Ectodermal cell (in vitro differentiated cells): ENCODE measurements at regions not wholly inside any gene's neighbourhood (a gene's known extent, or its start where the extent isn't known, plus 50 kb on each side); places are given as distances from the start of the nearest gene placed in this dataset.

Experiments used
- H3K27ac ChIP-seq: 2 replicates; pipeline ENCODE4 v1.7.0; 2013; ENCODE audit warnings: mild to moderate bottlenecking, low read depth, low read length; ENCODE audit not compliant: insufficient read depth, poor library complexity, severe bottlenecking
- H3K27me3 ChIP-seq: 2 replicates; pipeline ENCODE4 v1.7.0; 2013; ENCODE audit warnings: mild to moderate bottlenecking, low read length; ENCODE audit not compliant: insufficient read depth, control insufficient read depth, poor library complexity, severe bottlenecking
- H3K36me3 ChIP-seq: one replicate; pipeline ENCODE4 v1.7.0; 2013; ENCODE audit warnings: low read length; ENCODE audit not compliant: control insufficient read depth, insufficient read depth
- H3K4me1 ChIP-seq: one replicate; pipeline ENCODE4 v1.7.0; 2013; ENCODE audit warnings: low read length; ENCODE audit not compliant: control insufficient read depth, insufficient read depth
- H3K4me3 ChIP-seq: 2 replicates; pipeline ENCODE4 v1.7.0; 2013; ENCODE audit warnings: low read depth, low read length, control low read depth; ENCODE audit not compliant: insufficient read depth
- H3K9me3 ChIP-seq: 2 replicates; pipeline ENCODE4 v1.7.0; 2013; ENCODE audit warnings: mild to moderate bottlenecking, low read length, moderate library complexity; ENCODE audit not compliant: control insufficient read depth
- WGBS, 2 experiments: methylation state at CpG; one replicate each; pipeline ENCODE4 v1.1.7; 2013; ENCODE audit warnings: missing lambda C conversion rate in 2 of 2; 5-methylcytosine and 5-hydroxymethylcytosine counted together

DNA sequence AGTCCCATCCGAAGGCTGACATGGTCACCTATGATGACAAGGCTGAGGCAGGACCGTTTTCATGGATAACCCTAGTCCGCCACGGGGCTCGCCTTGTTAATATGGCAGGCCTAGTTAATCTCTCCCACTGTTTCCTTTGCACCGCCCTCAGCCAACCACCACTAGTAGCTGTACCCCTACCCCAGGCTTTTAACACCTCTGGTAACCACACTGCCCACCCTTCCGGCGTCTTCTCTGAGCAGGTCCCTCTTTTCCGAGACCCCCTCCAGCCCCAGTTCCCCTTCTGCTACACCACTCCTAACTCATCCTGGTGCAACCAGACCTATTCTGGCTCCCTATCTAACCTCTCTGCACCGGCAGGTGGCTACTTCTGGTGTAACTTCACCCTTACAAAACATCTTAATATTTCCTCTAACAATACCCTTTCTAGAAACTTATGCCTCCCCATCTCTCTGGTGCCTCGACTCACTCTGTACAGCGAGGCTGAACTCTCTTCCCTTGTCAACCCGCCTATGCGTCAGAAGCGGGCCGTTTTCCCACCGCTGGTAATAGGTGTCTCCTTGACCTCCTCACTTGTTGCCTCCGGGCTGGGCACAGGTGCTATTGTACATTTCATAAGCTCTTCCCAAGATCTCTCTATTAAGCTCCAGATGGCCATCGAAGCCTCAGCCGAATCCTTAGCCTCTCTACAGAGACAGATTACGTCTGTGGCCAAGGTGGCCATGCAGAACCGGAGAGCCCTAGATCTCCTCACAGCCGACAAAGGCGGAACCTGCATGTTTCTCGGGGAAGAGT, 964.4 kb downstream of the RPA4 start:
- Histone ChIP-seq H3K36me3 (no peaks in the 10 kb centered on the region), H3K27me3 (no peaks in the 10 kb centered on the region), H3K4me1 (no peaks in the 10 kb centered on the region), H3K4me3 (no peak overlapping the region), H3K9me3 (no peaks in the 10 kb centered on the region), H3K27ac (no peak overlapping the region)
- 93 to 96% methylated on average over 25 of the region's 25 CpGs for WGBS, 2 experiments

DNA sequence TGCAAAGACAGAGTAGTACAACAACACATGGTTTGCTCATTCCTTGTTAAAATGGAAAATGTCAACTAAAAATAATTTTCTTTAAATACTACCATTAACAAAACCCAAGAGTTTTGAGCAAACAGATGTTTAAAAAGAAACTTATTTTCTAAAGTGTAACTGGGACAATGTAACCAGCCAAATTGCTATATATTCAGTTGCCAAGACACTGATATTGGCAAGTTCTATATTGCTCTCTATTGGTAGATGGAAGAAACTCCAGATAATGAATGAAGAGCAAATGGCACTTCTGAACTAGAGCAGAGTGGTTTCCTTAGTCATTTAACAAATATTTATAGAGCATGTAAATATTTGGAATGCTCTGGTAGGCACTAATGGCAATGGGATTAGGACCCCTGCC, 966.2 kb downstream of the RPA4 start:
- Histone ChIP-seq H3K36me3 (no peaks in the 10 kb centered on the region), H3K27me3 (no peaks in the 10 kb centered on the region), H3K27ac (no peak overlapping the region), H3K9me3 (no peaks in the 10 kb centered on the region), H3K4me3 (no peak overlapping the region), H3K4me1 (no peaks in the 10 kb centered on the region)

DNA sequence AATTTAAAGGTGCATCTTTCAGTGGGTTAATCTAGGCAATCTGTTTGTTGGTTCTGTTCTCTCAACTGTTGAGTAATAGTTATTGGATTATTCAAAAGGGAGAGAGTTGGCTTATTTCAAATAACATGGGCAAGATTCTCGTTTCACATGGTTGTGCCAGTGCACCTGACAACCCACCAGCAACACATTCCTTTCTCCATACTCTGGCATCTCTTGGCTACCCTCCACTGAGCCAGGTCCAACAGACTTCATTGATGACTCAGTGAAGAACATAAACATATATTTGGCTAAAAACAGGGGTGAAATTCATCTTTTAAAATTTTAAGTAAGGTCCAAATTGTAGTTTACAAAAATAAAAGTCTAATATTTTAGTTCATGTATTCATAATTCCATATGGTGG, 967.2 kb downstream of the RPA4 start:
- 91 to 100% methylated on average over 1 of the region's 1 CpG for WGBS, 2 experiments
- H3K4me3 ChIP-seq = no peak overlapping the region
- H3K27ac ChIP-seq = no peak overlapping the region
- no peaks in the 10 kb centered on the region for H3K4me1 ChIP-seq
- H3K27me3 ChIP-seq = no peaks in the 10 kb centered on the region
- no peaks in the 10 kb centered on the region for H3K9me3 ChIP-seq
- H3K36me3 ChIP-seq = no peaks in the 10 kb centered on the region

DNA sequence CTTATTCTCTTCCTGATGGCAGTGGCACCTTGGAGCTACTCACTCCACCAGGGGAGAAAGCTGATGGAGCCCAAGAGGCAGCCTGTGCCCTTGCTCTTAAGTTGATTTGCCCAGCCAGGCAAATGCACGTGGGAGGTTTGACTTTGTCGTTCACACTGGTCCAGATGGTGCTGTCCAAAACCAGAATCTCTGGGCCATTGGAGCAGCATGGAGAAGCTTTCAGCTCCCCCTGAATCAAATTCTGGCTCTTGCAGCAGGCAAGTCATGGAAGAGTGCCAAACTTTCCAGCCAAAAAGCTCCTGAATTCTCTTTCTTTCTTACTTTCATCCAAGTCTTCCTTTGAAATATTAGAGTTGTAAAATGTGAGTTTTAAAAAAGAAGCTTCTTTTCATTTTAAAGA, 970.4 kb downstream of the RPA4 start:
- Histone ChIP-seq H3K36me3 (no peaks in the 10 kb centered on the region), H3K4me1 (no peaks in the 10 kb centered on the region), H3K4me3 (no peak overlapping the region), H3K27ac (no peak overlapping the region), H3K27me3 (no peaks in the 10 kb centered on the region), H3K9me3 (no peaks in the 10 kb centered on the region)
- 85 to 90% methylated on average over 2 of the region's 2 CpGs for WGBS, 2 experiments

DNA sequence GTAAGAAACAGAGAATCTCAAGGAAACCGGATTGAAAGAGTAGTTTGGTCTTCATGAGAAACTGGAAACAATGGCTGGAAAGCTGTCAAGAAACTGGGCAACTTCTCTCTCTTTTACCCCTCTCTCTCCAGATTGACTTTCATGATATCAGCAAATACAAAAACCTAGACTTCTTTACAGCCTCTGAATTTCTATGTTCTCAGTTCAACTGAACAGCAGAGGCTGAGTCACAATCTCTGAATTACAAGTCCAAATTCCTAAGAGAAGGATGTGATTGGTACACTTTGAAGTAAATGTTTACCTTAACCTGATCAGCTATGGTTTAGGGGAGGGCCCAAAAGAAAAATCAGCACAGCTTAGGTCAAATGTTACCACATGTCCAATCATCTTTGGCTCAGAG, 974.9 kb downstream of the RPA4 start:
- 85 to 100% methylated on average over 1 of the region's 1 CpG for WGBS, 2 experiments
- no peak overlapping the region for H3K27ac ChIP-seq

DNA sequence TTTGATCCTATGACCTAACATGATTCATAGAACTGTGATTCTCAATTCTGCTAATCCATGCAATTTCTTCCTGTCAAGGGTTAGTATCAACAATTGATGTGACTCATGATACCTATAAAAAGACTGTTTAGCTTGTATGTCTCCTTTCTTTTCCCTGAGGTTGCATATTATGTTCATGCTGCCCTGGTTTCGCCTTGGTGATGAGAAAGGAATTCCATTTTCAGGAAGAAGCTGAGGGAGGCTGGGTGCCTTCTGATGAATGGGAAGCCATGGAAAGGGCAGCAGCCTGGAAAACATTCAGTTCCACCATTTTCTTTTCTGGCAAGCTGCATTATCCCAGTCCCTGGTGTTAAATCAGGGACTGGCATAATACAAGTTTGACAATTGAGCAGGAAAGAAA, 976.5 kb downstream of the RPA4 start:
- H3K27me3 ChIP-seq = no peaks in the 10 kb centered on the region
- no peaks in the 10 kb centered on the region for H3K36me3 ChIP-seq
- no peaks in the 10 kb centered on the region for H3K9me3 ChIP-seq
- 80 to 90% methylated on average over 1 of the region's 1 CpG for WGBS, 2 experiments
- no peaks in the 10 kb centered on the region for H3K4me1 ChIP-seq
- H3K4me3 ChIP-seq = no peak overlapping the region
- peak overlapping the region; percentile 55 for H3K27ac ChIP-seq

More for the DNA sequence above, 974.9 kb downstream of the RPA4 start:
- Histone ChIP-seq H3K9me3 (no peaks in the 10 kb centered on the region), H3K4me1 (no peaks in the 10 kb centered on the region), H3K27me3 (no peaks in the 10 kb centered on the region), H3K4me3 (no peak overlapping the region), H3K36me3 (no peaks in the 10 kb centered on the region)

DNA sequence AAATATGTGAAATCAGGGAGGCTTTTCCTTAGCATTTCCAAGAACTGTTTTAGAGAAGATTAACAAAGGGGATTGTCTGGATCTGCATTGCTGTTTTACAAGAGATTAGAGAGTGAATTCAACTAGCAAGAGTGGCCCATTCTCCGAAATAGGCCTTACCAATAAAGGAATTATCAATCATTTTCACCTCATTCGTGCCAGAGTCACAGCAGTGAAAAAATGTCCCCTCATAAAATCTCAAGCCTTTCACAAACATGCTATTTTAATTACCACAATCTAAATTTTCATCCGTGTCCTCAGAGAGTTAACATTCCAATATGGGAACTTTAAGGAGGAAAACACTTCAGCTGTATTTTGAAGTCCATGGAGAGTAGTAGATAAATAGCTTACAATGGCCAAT, 979.6 kb downstream of the RPA4 start:
- Histone ChIP-seq H3K27ac (no peak overlapping the region), H3K4me3 (no peak overlapping the region), H3K4me1 (no peaks in the 10 kb centered on the region), H3K9me3 (no peaks in the 10 kb centered on the region), H3K36me3 (no peaks in the 10 kb centered on the region), H3K27me3 (no peaks in the 10 kb centered on the region)
- 88 to 90% methylated on average over 2 to 3 of the region's 3 CpGs for WGBS, 2 experiments

DNA sequence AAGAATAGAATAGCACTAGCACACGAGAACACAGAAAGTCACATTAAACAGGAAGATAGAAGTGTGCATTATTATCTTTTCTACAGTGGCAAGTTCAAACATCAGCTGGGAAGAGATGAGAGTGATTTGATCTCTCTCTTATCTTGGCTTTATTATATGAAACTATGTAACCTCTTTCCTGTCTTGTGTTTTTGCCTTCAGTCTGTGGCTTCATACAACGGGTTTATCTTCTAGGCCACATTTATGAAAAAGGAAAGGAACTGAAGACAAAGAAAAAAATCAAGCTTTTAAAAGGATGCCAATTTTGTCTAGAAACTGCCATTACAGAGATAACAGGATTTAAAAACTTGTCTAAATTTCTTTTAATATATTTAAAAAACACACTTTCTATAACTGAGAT, 983.6 kb downstream of the RPA4 start:
- no peaks in the 10 kb centered on the region for H3K27me3 ChIP-seq
- no peaks in the 10 kb centered on the region for H3K9me3 ChIP-seq
- H3K27ac ChIP-seq = no peak overlapping the region
- WGBS, 2 experiments = 100% methylated on average over 1 to 2 of the region's 2 CpGs
- no peaks in the 10 kb centered on the region for H3K4me1 ChIP-seq
- H3K4me3 ChIP-seq = no peak overlapping the region
- H3K36me3 ChIP-seq = no peaks in the 10 kb centered on the region

DNA sequence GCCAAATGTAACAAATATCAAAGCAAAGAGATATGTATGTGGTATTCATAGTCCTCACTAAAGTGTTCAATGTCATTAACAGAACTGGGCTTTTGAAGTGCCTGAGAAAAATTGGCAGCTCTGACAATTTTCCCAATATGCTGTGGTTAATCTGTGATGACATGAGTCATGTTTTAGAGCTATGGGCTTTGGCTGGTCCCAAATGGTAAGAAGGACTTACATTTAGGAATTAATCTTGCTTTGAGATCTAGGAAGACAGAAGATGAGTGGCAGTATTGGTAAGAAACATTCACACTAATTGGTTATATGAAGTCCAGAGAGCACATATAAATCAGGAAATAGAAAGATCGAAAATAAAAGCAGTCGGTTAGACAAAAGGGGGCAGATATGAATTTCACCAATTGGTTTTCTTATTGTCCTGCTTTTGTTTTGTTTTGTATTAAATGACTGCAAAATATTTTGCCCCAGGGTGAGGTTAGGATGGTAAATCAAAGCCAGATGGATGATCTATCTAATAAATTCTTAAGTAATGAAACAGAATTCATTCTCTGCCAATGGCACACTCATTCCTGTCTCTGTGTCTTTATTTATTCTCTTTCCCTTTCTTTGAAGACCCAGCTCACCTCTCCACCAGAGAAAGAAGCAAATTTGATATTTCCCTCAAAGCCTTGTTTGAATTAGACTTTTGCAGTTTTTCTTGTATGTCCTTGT, 993.1 kb downstream of the RPA4 start:
- H3K4me1 ChIP-seq = no peaks in the 10 kb centered on the region
- no peaks in the 10 kb centered on the region for H3K27me3 ChIP-seq
- H3K27ac ChIP-seq = no peak overlapping the region
- H3K9me3 ChIP-seq = no peaks in the 10 kb centered on the region
- H3K4me3 ChIP-seq = no peak overlapping the region
- WGBS, 2 experiments = 91 to 97% methylated on average over 2 of the region's 2 CpGs
- H3K36me3 ChIP-seq = no peaks in the 10 kb centered on the region

DNA sequence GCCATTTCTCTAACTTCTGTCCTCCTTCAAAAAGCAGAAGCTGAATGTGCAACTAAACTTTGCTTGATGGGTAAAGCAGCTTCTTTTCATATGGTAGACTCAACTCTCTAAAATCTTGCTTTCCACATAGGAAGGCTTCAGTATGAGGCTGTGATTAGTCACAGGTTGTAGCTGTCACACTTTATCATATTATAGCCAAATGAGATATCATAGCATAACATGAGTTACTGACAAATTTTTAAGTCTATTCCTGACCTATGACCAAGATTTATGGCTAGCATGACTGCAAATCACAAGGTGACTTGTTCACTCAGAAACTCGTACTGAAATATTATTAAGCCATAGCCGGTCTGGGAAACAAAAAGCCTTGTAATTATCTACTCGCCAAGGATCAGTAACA, 998.6 kb downstream of the RPA4 start:
- WGBS, 2 experiments = 91 to 96% methylated on average over 3 of the region's 3 CpGs

More for the DNA sequence above, 998.6 kb downstream of the RPA4 start:
- no peak overlapping the region for H3K27ac ChIP-seq
- H3K4me1 ChIP-seq = no peaks in the 10 kb centered on the region
- H3K36me3 ChIP-seq = no peaks in the 10 kb centered on the region
- no peaks in the 10 kb centered on the region for H3K27me3 ChIP-seq
- H3K4me3 ChIP-seq = no peak overlapping the region
- no peaks in the 10 kb centered on the region for H3K9me3 ChIP-seq
